SK-N-SH (cell line): ENCODE measurements at regions not wholly inside any gene's neighbourhood (a gene's known extent, or its start where the extent isn't known, plus 50 kb on each side); places are given as distances from the start of the nearest gene placed in this dataset.

Source experiments
- CTCF ChIA-PET: fragments of 300-600, 350-600 bp; formaldehyde crosslinking; extraction: SDS; loops from one replicate; lab custom pipeline; 2021; lab: Yijun Ruan, JAX
- POLR2A ChIA-PET: fragments of 350-600 bp; sonication (Branson Sonifier 250); formaldehyde crosslinking; extraction: SDS; loops from one replicate; lab custom pipeline; 2020; ENCODE audit warnings: antibody characterized with exemption, inconsistent platforms; lab: Yijun Ruan, JAX
- DNase-seq: peaks from one replicate; pipeline ENCODE4 v3.0.0; 2012
- H2AFZ ChIP-seq: fragments of 200-600 bp; sonication (generic); 2 replicates; pipeline ENCODE4 v1.8.1; 2016; ENCODE audit warnings: antibody characterized with exemption, mild to moderate bottlenecking, low read depth
- H3F3A ChIP-seq: fragments of 200-600 bp; sonication (generic); replicated peaks from 2 replicates; pipeline ENCODE3; 2016; ENCODE audit warnings: antibody characterized with exemption, mild to moderate bottlenecking; ENCODE audit not compliant: insufficient read depth
- H3K27ac ChIP-seq, 2 experiments: fragments of 200-500 bp in 1 of 2; fragments of 200-600 bp in 1 of 2; sonication (Bioruptor generic) in 1 of 2; sonication (generic), shearing (Covaris generic) in 1 of 2; 2 replicates each; pipeline versions ENCODE4 v1.5.1 to v1.6.1; 2014 to 2016; ENCODE audit warnings: low read depth in 2 of 2, inconsistent platforms in 1 of 2, low read length in 1 of 2, mild to moderate bottlenecking in 1 of 2, mixed read lengths in 1 of 2
- H3K27me3 ChIP-seq: fragments of 200-600 bp; sonication (generic), shearing (Covaris generic); 2 replicates; pipeline ENCODE4 v1.6.1; 2016; ENCODE audit warnings: mixed run types; ENCODE audit not compliant: insufficient read depth
- H3K36me3 ChIP-seq, 2 experiments: fragments of 200-500 bp in 1 of 2; fragments of 200-600 bp in 1 of 2; sonication (Bioruptor generic) in 1 of 2; sonication (generic) in 1 of 2; replicated peaks in 1 of 2; 2 replicates each; pipeline versions ENCODE3 to v1.5.1; 2014 to 2016; ENCODE audit warnings: low read length in 1 of 2, mild to moderate bottlenecking in 1 of 2; ENCODE audit not compliant: insufficient read depth in 2 of 2, control insufficient read depth in 1 of 2
- H3K4me1 ChIP-seq, 2 experiments: fragments of 200-500 bp in 1 of 2; fragments of 200-600 bp in 1 of 2; sonication (Bioruptor generic) in 1 of 2; sonication (generic), shearing (Covaris generic) in 1 of 2; 2 replicates each; pipeline versions ENCODE4 v1.5.1 to v1.6.1; 2014 to 2016; ENCODE audit warnings: low read depth in 1 of 2, low read length in 1 of 2, mixed run types in 1 of 2; ENCODE audit not compliant: insufficient read depth in 2 of 2, control insufficient read depth in 1 of 2
- H3K4me2 ChIP-seq: fragments of 200-600 bp; sonication (generic), shearing (Covaris generic); 2 replicates; pipeline ENCODE4 v1.6.1; 2017; ENCODE audit warnings: mixed run types
- H3K4me3 ChIP-seq, 2 experiments: fragments of 200-500 bp in 1 of 2; fragments of 200-600 bp in 1 of 2; sonication (Bioruptor generic) in 1 of 2; sonication (generic), shearing (Covaris generic) in 1 of 2; 2 replicates each; pipeline versions ENCODE4 v1.5.1 to v1.8.1; 2014 to 2016; ENCODE audit warnings: low read depth in 2 of 2, inconsistent platforms in 1 of 2, low read length in 1 of 2, mild to moderate bottlenecking in 1 of 2, mixed read lengths in 1 of 2, moderate library complexity in 1 of 2
- H3K79me2 ChIP-seq: fragments of 200-600 bp; sonication (generic); 2 replicates; pipeline ENCODE4 v1.8.1; 2017; ENCODE audit warnings: mild to moderate bottlenecking; ENCODE audit not compliant: insufficient read depth
- H3K9ac ChIP-seq: fragments of 200-600 bp; sonication (generic); 2 replicates; pipeline ENCODE4 v1.6.1; 2017; ENCODE audit warnings: mixed run types
- H3K9me2 ChIP-seq: fragments of 200-600 bp; sonication (generic); 2 replicates; pipeline ENCODE4 v1.6.1; 2017; ENCODE audit warnings: mixed run types
- H3K9me3 ChIP-seq: fragments of 200-600 bp; sonication (generic); 2 replicates; pipeline ENCODE4 v1.6.1; 2017; ENCODE audit warnings: mixed run types, mild to moderate bottlenecking, moderate library complexity
- H4K20me1 ChIP-seq: fragments of 200-600 bp; sonication (generic); 2 replicates; pipeline ENCODE4 v1.6.1; 2017; ENCODE audit warnings: mild to moderate bottlenecking, mixed run types; ENCODE audit not compliant: insufficient read depth
- CHD2 ChIP-seq: fragments of 150-350 bp; IDR thresholded peaks from 2 replicates; pipeline ENCODE4 v1.6.1; 2018; ENCODE audit warnings: low read length; ENCODE audit not compliant: partially characterized antibody
- JUND ChIP-seq: IDR thresholded peaks from 2 replicates; pipeline ENCODE4 v1.4.0; 2012
- MXI1 ChIP-seq: IDR thresholded peaks from 2 replicates; pipeline ENCODE4 v1.6.1; 2012; ENCODE audit warnings: mild to moderate bottlenecking, low read depth, low read length, improper control_type of control experiment
- NRF1 ChIP-seq: IDR thresholded peaks from 2 replicates; pipeline ENCODE4 v1.6.1; 2012; ENCODE audit warnings: low read depth, mild to moderate bottlenecking, low read length
- POLR2AphosphoS5 ChIP-seq: IDR thresholded peaks from 2 replicates; pipeline ENCODE4 v1.6.1; 2012; ENCODE audit warnings: low read depth, low read length
- RFX5 ChIP-seq: IDR thresholded peaks from 2 replicates; pipeline ENCODE4 v1.6.1; 2012; ENCODE audit warnings: mild to moderate bottlenecking, improper control_type of control experiment, low read length
- SIN3A ChIP-seq: IDR thresholded peaks from 2 replicates; pipeline ENCODE4 v1.6.1; 2012; ENCODE audit warnings: low read depth, mild to moderate bottlenecking, low read length, moderate library complexity, borderline replicate concordance
- TCF12 ChIP-seq: IDR thresholded peaks from 2 replicates; pipeline ENCODE4 v1.4.0; 2012
- WGBS: methylation state at CpG from one replicate; pipeline ENCODE4 v1.1.6; 2017; ENCODE audit warnings: low lambda C conversion rate; 5-methylcytosine and 5-hydroxymethylcytosine counted together
- TF ChIP-seq, protein P1 (sequence below): fragments of 200-600 bp; sonication (generic); IDR thresholded peaks from 2 replicates; pipeline ENCODE4 v1.6.1; 2017; ENCODE audit warnings: antibody characterized with exemption, mild to moderate bottlenecking, moderate library complexity
- TF ChIP-seq, protein P2 (sequence below): IDR thresholded peaks from 2 replicates; pipeline ENCODE4 v1.4.0; 2012; ENCODE audit warnings: low read depth, borderline replicate concordance
- TF ChIP-seq, protein P3 (sequence below): IDR thresholded peaks from 2 replicates; pipeline ENCODE4 v1.6.1; 2012; ENCODE audit warnings: mild to moderate bottlenecking, low read depth, low read length, moderate library complexity

DNA sequence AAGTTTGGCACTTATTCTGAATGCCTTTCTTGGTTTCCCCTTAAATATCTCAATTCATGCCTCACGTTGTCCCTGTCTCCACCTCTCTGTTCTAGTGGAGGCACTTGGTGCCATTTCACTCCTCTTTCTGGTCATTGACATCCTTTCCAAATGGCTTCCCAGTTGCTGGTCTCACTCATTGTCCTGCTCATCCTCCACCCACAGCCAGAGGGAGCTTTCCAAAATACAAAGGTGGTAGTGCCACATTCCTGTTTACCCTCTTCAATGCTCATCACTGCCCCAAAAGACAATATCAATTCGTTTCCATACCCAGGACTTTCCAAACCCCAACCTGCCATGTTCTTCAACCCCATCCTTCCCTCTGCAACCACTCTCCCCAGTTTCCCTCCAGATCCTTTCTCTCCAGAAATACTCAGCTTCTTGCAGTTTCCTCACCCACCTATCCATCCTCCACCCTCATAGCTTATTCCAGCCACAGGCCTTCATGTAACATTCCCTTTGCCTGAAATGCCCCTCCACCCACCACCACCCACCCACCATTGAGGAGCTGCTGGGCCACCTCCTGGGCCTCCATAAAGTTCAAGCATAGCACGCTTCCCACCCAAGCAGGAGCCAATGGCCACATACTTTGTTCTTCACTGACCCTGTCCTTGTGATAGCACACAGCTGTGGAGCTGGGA, 63.1 kb upstream of the ADRB1 start:
- Histone ChIP-seq H3K9ac (no peak overlapping the region), H4K20me1 (no peaks in the 10 kb centered on the region), H3K9me2 (no peaks in the 10 kb centered on the region), H3K36me3 (no peaks in the 10 kb centered on the region), H2AFZ (no peak overlapping the region), H3K4me3 (no peak overlapping the region), H3K9me3 (no peaks in the 10 kb centered on the region), H3K4me2 (no peak overlapping the region), H3K27me3 (0 out of 2 replicates have a peak, but pooled peaks cover 4% of the 10 kb centered on the region), H3K79me2 (no peaks in the 10 kb centered on the region), H3F3A (no peaks in the 10 kb centered on the region), H3K4me1 (no peaks in the 10 kb centered on the region; a peak in 1 of 4 replicates), H3K27ac (no peak overlapping the region)
- ChIA-PET POLR2A (no interaction called here), CTCF (interaction anchor here (1.7 kb wide), 2 partner anchors 11 to 22 kb away, joined by 5 to 6 read pairs; no protein-coding TSS in a partner anchor)
- WGBS: 29% methylated on average over 3 of the region's 3 CpGs
- DNase-seq: no peak
- TF ChIP-seq CHD2 (no peak), SIN3A (no peak), RFX5 (no peak), JUND (no peak), TCF12 (no peak), POLR2AphosphoS5 (no peak), NRF1 (no peak), MXI1 (no peak)
- TF ChIP-seq, protein P1, sequence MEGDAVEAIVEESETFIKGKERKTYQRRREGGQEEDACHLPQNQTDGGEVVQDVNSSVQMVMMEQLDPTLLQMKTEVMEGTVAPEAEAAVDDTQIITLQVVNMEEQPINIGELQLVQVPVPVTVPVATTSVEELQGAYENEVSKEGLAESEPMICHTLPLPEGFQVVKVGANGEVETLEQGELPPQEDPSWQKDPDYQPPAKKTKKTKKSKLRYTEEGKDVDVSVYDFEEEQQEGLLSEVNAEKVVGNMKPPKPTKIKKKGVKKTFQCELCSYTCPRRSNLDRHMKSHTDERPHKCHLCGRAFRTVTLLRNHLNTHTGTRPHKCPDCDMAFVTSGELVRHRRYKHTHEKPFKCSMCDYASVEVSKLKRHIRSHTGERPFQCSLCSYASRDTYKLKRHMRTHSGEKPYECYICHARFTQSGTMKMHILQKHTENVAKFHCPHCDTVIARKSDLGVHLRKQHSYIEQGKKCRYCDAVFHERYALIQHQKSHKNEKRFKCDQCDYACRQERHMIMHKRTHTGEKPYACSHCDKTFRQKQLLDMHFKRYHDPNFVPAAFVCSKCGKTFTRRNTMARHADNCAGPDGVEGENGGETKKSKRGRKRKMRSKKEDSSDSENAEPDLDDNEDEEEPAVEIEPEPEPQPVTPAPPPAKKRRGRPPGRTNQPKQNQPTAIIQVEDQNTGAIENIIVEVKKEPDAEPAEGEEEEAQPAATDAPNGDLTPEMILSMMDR: no peak
- TF ChIP-seq, protein P2, sequence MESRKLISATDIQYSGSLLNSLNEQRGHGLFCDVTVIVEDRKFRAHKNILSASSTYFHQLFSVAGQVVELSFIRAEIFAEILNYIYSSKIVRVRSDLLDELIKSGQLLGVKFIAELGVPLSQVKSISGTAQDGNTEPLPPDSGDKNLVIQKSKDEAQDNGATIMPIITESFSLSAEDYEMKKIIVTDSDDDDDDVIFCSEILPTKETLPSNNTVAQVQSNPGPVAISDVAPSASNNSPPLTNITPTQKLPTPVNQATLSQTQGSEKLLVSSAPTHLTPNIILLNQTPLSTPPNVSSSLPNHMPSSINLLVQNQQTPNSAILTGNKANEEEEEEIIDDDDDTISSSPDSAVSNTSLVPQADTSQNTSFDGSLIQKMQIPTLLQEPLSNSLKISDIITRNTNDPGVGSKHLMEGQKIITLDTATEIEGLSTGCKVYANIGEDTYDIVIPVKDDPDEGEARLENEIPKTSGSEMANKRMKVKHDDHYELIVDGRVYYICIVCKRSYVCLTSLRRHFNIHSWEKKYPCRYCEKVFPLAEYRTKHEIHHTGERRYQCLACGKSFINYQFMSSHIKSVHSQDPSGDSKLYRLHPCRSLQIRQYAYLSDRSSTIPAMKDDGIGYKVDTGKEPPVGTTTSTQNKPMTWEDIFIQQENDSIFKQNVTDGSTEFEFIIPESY: no peak
- TF ChIP-seq, protein P3, sequence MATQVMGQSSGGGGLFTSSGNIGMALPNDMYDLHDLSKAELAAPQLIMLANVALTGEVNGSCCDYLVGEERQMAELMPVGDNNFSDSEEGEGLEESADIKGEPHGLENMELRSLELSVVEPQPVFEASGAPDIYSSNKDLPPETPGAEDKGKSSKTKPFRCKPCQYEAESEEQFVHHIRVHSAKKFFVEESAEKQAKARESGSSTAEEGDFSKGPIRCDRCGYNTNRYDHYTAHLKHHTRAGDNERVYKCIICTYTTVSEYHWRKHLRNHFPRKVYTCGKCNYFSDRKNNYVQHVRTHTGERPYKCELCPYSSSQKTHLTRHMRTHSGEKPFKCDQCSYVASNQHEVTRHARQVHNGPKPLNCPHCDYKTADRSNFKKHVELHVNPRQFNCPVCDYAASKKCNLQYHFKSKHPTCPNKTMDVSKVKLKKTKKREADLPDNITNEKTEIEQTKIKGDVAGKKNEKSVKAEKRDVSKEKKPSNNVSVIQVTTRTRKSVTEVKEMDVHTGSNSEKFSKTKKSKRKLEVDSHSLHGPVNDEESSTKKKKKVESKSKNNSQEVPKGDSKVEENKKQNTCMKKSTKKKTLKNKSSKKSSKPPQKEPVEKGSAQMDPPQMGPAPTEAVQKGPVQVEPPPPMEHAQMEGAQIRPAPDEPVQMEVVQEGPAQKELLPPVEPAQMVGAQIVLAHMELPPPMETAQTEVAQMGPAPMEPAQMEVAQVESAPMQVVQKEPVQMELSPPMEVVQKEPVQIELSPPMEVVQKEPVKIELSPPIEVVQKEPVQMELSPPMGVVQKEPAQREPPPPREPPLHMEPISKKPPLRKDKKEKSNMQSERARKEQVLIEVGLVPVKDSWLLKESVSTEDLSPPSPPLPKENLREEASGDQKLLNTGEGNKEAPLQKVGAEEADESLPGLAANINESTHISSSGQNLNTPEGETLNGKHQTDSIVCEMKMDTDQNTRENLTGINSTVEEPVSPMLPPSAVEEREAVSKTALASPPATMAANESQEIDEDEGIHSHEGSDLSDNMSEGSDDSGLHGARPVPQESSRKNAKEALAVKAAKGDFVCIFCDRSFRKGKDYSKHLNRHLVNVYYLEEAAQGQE: no peak
